Stimulated activated memory B cell treated with anti-CD40 and anti-IgM and Interleukin-4, amounts not matched to agents 10 μg/mL and 1 μg/mL and 100 μg/mL, for 72 hours (primary cell): ENCODE measurements at regions not wholly inside any gene's neighbourhood (a gene's known extent, or its start where the extent isn't known, plus 50 kb on each side); places are given as distances from the start of the nearest gene placed in this dataset.

Source experiments
- ATAC-seq: fragments of 150-1000 bp; cut with Tn5 transposase; 2 replicates; pipeline ENCODE4 v1.10.0; 2021
- H3K27ac Mint-ChIP-seq: one replicate; pipeline ENCODE4 v1.8.0; 2022; ENCODE audit warnings: mild to moderate bottlenecking, mixed read lengths
- H3K27me3 Mint-ChIP-seq: one replicate; pipeline ENCODE4 v1.8.0; 2022; ENCODE audit warnings: mixed read lengths
- H3K36me3 Mint-ChIP-seq: one replicate; pipeline ENCODE4 v1.8.0; 2022; ENCODE audit warnings: mixed read lengths
- H3K4me1 Mint-ChIP-seq: one replicate; pipeline ENCODE4 v1.8.0; 2022; ENCODE audit warnings: mixed read lengths
- H3K4me3 Mint-ChIP-seq: one replicate; pipeline ENCODE4 v1.8.0; 2022; ENCODE audit warnings: mild to moderate bottlenecking, moderate library complexity, mixed read lengths
- H3K9me3 Mint-ChIP-seq: one replicate; pipeline ENCODE4 v1.8.0; 2022; ENCODE audit warnings: mixed read lengths

GRCh38 chr6:168956141-168956838 lies 297.4 kb downstream of the THBS2 start:
- no peak for ATAC-seq

GRCh38 chr6:168953461-168953860 lies 300.2 kb downstream of the THBS2 start:
- no peaks in the 10 kb centered on the region for H3K9me3 Mint-ChIP-seq
- ATAC-seq: no peak
- H3K36me3 Mint-ChIP-seq: no peaks in the 10 kb centered on the region
- no peak overlapping the region for H3K4me3 Mint-ChIP-seq
- no peak overlapping the region for H3K27ac Mint-ChIP-seq
- no peaks in the 10 kb centered on the region for H3K4me1 Mint-ChIP-seq
- peaks cover 9% of the 10 kb centered on the region for H3K27me3 Mint-ChIP-seq

More at GRCh38 chr6:168956141-168956838, 297.4 kb downstream of the THBS2 start:
- Mint-ChIP-seq H3K27me3 (peaks cover 12% of the 10 kb centered on the region), H3K36me3 (no peaks in the 10 kb centered on the region), H3K4me1 (no peaks in the 10 kb centered on the region), H3K4me3 (no peak overlapping the region), H3K9me3 (no peaks in the 10 kb centered on the region), H3K27ac (no peak overlapping the region)

GRCh38 chr6:168951217-168951616 lies 302.4 kb downstream of the THBS2 start:
- no peak overlapping the region for H3K27ac Mint-ChIP-seq
- no peaks in the 10 kb centered on the region for H3K36me3 Mint-ChIP-seq
- H3K9me3 Mint-ChIP-seq: no peaks in the 10 kb centered on the region
- H3K27me3 Mint-ChIP-seq: peaks cover 2% of the 10 kb centered on the region
- no peak overlapping the region for H3K4me3 Mint-ChIP-seq
- no peak for ATAC-seq
- no peaks in the 10 kb centered on the region for H3K4me1 Mint-ChIP-seq

GRCh38 chr6:168950858-168951214 lies 302.8 kb downstream of the THBS2 start:
- no peak overlapping the region for H3K27ac Mint-ChIP-seq
- no peaks in the 10 kb centered on the region for H3K27me3 Mint-ChIP-seq
- ATAC-seq: no peak
- H3K4me3 Mint-ChIP-seq: no peak overlapping the region
- no peaks in the 10 kb centered on the region for H3K4me1 Mint-ChIP-seq
- H3K36me3 Mint-ChIP-seq: no peaks in the 10 kb centered on the region
- no peaks in the 10 kb centered on the region for H3K9me3 Mint-ChIP-seq

- Mint-ChIP-seq H3K9me3 (no peaks in the 10 kb centered on the region), H3K27ac (no peak overlapping the region), H3K27me3 (no peaks in the 10 kb centered on the region), H3K36me3 (no peaks in the 10 kb centered on the region), H3K4me3 (no peak overlapping the region), H3K4me1 (no peaks in the 10 kb centered on the region)
- no peak for ATAC-seq
Measured at GRCh38 chr6:168949981-168950857, 303.4 kb downstream of the THBS2 start.

GRCh38 chr6:168948990-168949531 lies 304.6 kb downstream of the THBS2 start:
- ATAC-seq: no peak
- no peaks in the 10 kb centered on the region for H3K9me3 Mint-ChIP-seq
- H3K4me3 Mint-ChIP-seq: no peak overlapping the region
- H3K4me1 Mint-ChIP-seq: no peaks in the 10 kb centered on the region
- no peaks in the 10 kb centered on the region for H3K27me3 Mint-ChIP-seq
- no peaks in the 10 kb centered on the region for H3K36me3 Mint-ChIP-seq
- no peak overlapping the region for H3K27ac Mint-ChIP-seq

GRCh38 chr6:168948002-168948401 lies 305.6 kb downstream of the THBS2 start:
- Mint-ChIP-seq H3K27ac (no peak overlapping the region), H3K27me3 (no peaks in the 10 kb centered on the region), H3K4me3 (no peak overlapping the region), H3K4me1 (no peaks in the 10 kb centered on the region), H3K9me3 (no peaks in the 10 kb centered on the region), H3K36me3 (no peaks in the 10 kb centered on the region)
- ATAC-seq: no peak

- no peak for ATAC-seq
- Mint-ChIP-seq H3K9me3 (no peaks in the 10 kb centered on the region), H3K36me3 (no peaks in the 10 kb centered on the region), H3K4me1 (no peaks in the 10 kb centered on the region), H3K27ac (no peak overlapping the region), H3K4me3 (no peak overlapping the region), H3K27me3 (no peaks in the 10 kb centered on the region)
Measured at GRCh38 chr6:168943231-168943905, 310.3 kb downstream of the THBS2 start.

- Mint-ChIP-seq H3K27me3 (no peaks in the 10 kb centered on the region), H3K4me3 (no peak overlapping the region), H3K4me1 (no peaks in the 10 kb centered on the region), H3K9me3 (no peaks in the 10 kb centered on the region), H3K36me3 (no peaks in the 10 kb centered on the region), H3K27ac (no peak overlapping the region)
- peak; percentile 14 for ATAC-seq
Measured at GRCh38 chr6:168942646-168943045, 311.0 kb downstream of the THBS2 start.

GRCh38 chr6:168941036-168941435 lies 312.6 kb downstream of the THBS2 start:
- H3K9me3 Mint-ChIP-seq: no peaks in the 10 kb centered on the region
- H3K36me3 Mint-ChIP-seq: no peaks in the 10 kb centered on the region
- peaks cover 5% of the 10 kb centered on the region for H3K27me3 Mint-ChIP-seq
- H3K27ac Mint-ChIP-seq: no peak overlapping the region
- H3K4me1 Mint-ChIP-seq: no peaks in the 10 kb centered on the region
- no peak for ATAC-seq
- H3K4me3 Mint-ChIP-seq: no peak overlapping the region

GRCh38 chr6:168939796-168940195 lies 313.9 kb downstream of the THBS2 start:
- Mint-ChIP-seq H3K27ac (no peak overlapping the region), H3K9me3 (no peaks in the 10 kb centered on the region), H3K27me3 (peaks cover 18% of the 10 kb centered on the region), H3K4me3 (no peak overlapping the region), H3K4me1 (no peaks in the 10 kb centered on the region), H3K36me3 (no peaks in the 10 kb centered on the region)
- ATAC-seq: no peak

- Mint-ChIP-seq H3K27me3 (peaks cover 25% of the 10 kb centered on the region), H3K36me3 (no peaks in the 10 kb centered on the region), H3K9me3 (no peaks in the 10 kb centered on the region), H3K4me1 (no peaks in the 10 kb centered on the region), H3K4me3 (no peak overlapping the region), H3K27ac (no peak overlapping the region)
- ATAC-seq: no peak
Measured at GRCh38 chr6:168939041-168939440, 314.6 kb downstream of the THBS2 start.

- ATAC-seq: no peak
- Mint-ChIP-seq H3K4me3 (no peak overlapping the region), H3K36me3 (no peaks in the 10 kb centered on the region), H3K4me1 (no peaks in the 10 kb centered on the region), H3K9me3 (no peaks in the 10 kb centered on the region), H3K27me3 (peaks cover 30% of the 10 kb centered on the region), H3K27ac (no peak overlapping the region)
Measured at GRCh38 chr6:168938546-168938945, 315.1 kb downstream of the THBS2 start.

GRCh38 chr6:168937054-168937453 lies 316.6 kb downstream of the THBS2 start:
- ATAC-seq: no peak
- Mint-ChIP-seq H3K36me3 (no peaks in the 10 kb centered on the region), H3K27ac (no peak overlapping the region), H3K9me3 (no peaks in the 10 kb centered on the region), H3K27me3 (peaks cover 31% of the 10 kb centered on the region), H3K4me3 (no peak overlapping the region), H3K4me1 (no peaks in the 10 kb centered on the region)

- no peak overlapping the region for H3K27ac Mint-ChIP-seq
- H3K4me3 Mint-ChIP-seq: no peak overlapping the region
- ATAC-seq: no peak
- H3K4me1 Mint-ChIP-seq: no peaks in the 10 kb centered on the region
- peaks cover 31% of the 10 kb centered on the region for H3K27me3 Mint-ChIP-seq
- H3K36me3 Mint-ChIP-seq: no peaks in the 10 kb centered on the region
- no peaks in the 10 kb centered on the region for H3K9me3 Mint-ChIP-seq
Measured at GRCh38 chr6:168935628-168936010, 318.0 kb downstream of the THBS2 start.
